B cell (primary cell): ENCODE measurements at regions not wholly inside any gene's neighbourhood (a gene's known extent, or its start where the extent isn't known, plus 50 kb on each side); places are given as distances from the start of the nearest gene placed in this dataset.

Experiments
- CTCF ChIP-seq: fragments of 200-600 bp; IDR thresholded peaks from one replicate; pipeline ENCODE4 v1.8.0; 2022; ENCODE audit warnings: antibody characterized with exemption, mild to moderate bottlenecking
- EZH2 ChIP-seq: IDR thresholded peaks from 2 replicates; pipeline ENCODE4 v1.6.1; 2012; ENCODE audit warnings: borderline replicate concordance, low read depth, mild to moderate bottlenecking, moderate library complexity, low read length; ENCODE audit not compliant: insufficient read depth, poor library complexity, severe bottlenecking

DNA sequence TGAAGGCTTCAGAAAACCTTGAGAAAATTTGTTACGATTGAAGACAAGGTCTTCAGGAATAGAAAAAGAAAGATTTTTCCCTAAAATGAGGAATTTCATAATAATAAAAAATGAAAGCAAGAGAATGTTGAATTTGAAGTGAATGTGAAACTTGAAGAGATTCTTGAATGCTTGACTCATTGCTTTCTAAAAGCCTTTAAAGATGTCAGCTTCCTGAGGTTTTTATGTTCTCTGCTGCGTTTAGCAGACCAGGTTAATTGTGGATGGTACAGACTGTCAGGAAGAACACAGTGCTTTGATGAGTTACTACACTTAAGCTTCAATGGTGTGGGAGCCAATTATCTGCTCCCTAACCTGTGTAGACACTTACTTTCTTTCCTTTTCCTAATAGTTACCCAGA, 96.3 kb upstream of the FNDC3A start:
- TF ChIP-seq CTCF = no peak
- TF ChIP-seq EZH2 = no peak
